GM18498 (cell line): ENCODE measurements at regions not wholly inside any gene's neighbourhood (a gene's known extent, or its start where the extent isn't known, plus 50 kb on each side); places are given as distances from the start of the nearest gene placed in this dataset.

ENCODE experiments used
- ATAC-seq: cut with Tn5 transposase; IDR thresholded peaks from one replicate; pipeline ENCODE4 v1.9.1; 2021; ENCODE audit warnings: mild to moderate bottlenecking, moderate library complexity; ENCODE audit not compliant: unreplicated experiment

- no peak for ATAC-seq
Observed at GRCh38 chr9:21561502-21561901, 79.4 kb upstream of the IFNE start.

DNA sequence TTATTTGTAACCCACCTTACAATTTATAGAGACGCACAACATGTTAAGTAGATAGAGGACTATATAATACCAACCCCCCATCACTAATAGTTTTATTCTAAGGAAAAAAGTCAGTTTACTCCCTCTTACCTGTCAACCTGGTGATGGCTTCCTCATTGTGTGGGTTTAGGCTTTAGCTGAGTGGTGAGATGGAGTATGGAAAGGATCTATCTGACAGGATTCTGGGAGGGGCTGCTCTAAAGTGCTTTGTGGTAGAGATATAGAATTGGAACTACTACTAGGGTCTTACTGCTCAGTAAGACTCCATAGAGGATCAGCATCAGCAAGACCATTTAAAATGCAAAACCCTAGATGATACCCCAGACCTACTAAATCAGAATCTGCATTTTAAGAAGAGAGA is 82.1 kb upstream of the IFNE start:
- no peak for ATAC-seq

- no peak for ATAC-seq
Observed at GRCh38 chr9:21565155-21565554, 83.0 kb upstream of the IFNE start.

- no peak for ATAC-seq
Observed at GRCh38 chr9:21567926-21568325, 85.8 kb upstream of the IFNE start.

GRCh38 chr9:21568484-21568883 is 86.4 kb upstream of the IFNE start:
- ATAC-seq, result no peak

DNA sequence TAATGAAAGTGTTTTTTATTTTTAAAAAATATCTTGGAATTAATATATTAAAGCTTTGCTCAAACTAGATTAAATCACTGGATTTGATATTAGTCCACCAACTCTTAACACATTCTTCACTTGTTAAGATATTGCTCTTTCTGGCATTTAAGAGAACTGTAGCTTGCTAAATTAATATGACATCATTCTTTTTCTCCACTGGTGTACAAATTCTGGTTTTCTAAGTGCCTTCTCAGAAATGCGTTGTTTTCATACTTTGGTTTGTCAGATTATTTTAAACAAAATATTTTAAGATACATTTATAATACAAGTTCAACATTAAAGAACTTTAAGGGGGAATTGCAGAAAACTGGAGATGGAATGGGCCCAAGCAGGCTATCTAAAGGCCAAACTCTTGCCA is 87.6 kb upstream of the IFNE start:
- no peak for ATAC-seq

- ATAC-seq, result no peak
Observed at GRCh38 chr9:21570643-21571275, 88.6 kb upstream of the IFNE start.

DNA sequence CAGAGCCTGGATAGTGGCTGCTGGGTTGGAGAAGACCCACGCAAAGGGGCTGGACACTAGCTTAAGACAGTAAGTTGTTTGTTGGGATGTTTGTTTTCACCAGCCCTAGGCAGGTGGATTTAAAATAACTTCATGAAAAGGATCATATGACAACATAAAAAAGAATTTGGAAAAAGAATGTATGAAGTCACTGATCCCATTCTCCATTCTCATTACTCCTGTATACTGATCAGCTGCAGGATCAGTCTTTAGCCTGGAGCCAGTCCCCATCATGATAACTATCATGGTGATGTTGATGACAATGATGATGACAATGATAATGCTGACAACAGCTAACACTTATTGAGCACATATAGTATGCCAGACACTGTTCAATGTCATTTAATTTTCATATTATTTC is 92.1 kb upstream of the IFNE start:
- ATAC-seq, result no peak

- peak; percentile 78 for ATAC-seq
Observed at GRCh38 chr9:21576331-21577189, 94.4 kb upstream of the IFNE start.

GRCh38 chr9:21579247-21579671 is 97.1 kb upstream of the IFNE start:
- no peak for ATAC-seq

GRCh38 chr9:21579743-21580142 is 97.6 kb upstream of the IFNE start:
- ATAC-seq, result no peak

DNA sequence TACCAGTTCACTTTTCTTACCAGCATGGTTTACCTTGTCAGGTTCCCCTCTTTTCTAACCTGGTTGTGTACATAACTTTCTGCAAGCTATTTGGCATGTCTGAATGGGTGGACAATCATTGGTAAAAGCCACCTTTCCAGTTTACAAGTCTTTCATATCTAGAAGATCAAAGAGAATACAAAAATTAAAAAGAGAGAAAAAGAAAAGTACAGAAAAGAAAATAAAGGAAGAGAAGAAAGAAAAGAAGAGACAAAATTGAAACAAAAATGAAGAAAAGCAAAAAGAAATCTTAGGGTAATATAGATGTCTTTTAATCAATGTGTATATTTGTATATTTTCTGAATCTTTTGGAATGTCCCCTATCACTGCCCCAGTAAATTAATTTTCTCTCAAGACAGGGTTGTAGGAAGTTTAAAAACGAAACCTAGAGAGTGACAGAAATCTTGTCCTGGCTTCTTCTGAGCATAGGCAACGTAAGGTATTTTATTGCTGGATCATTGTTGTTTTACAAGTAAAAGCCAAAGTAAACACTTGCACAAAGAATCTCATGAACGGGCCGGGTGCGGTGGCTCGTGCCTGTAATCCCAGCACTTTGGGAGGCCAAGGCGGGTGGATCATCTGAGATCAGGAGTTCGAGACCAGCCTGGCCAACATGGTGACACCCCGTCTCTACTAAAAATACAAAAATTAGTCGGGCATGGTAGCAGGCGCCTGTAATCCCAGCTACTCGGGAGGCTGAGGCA is 98.7 kb upstream of the IFNE start:
- ATAC-seq, result no peak

DNA sequence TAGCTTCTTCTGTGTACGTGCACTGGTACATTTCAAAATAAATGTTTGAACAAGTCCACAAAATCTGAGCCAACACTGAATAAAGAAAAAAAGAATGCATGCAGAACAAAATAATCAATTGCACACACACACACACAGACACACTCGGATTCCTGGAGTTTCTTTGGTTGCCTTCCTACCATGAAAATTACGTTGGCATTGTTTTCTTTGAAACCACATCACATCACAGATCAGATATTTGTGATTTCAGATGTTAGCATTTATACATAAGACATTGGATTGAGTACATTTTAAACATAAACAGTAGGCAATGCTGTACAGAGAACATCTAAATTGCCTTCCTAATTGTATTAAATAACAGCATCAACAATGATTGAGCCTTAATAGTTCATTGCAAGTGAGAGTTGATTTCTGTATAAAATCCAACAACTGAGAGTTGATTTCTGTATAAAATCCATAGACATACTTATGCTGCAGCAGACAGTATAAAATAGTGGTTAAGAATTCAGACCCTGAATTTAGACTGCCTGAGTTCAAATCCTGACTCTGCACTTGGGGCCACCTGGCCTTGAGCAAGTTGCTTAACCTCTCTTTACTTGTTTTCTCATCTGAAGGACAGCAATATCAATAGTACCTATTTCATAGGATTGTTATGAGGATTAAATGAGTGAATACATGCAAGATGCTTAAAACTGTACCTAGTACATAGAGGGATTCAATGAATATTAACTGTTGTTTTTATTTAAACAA is 101.7 kb upstream of the IFNE start:
- no peak for ATAC-seq

- no peak for ATAC-seq
Observed at GRCh38 chr9:21584890-21585289, 102.8 kb upstream of the IFNE start.

DNA sequence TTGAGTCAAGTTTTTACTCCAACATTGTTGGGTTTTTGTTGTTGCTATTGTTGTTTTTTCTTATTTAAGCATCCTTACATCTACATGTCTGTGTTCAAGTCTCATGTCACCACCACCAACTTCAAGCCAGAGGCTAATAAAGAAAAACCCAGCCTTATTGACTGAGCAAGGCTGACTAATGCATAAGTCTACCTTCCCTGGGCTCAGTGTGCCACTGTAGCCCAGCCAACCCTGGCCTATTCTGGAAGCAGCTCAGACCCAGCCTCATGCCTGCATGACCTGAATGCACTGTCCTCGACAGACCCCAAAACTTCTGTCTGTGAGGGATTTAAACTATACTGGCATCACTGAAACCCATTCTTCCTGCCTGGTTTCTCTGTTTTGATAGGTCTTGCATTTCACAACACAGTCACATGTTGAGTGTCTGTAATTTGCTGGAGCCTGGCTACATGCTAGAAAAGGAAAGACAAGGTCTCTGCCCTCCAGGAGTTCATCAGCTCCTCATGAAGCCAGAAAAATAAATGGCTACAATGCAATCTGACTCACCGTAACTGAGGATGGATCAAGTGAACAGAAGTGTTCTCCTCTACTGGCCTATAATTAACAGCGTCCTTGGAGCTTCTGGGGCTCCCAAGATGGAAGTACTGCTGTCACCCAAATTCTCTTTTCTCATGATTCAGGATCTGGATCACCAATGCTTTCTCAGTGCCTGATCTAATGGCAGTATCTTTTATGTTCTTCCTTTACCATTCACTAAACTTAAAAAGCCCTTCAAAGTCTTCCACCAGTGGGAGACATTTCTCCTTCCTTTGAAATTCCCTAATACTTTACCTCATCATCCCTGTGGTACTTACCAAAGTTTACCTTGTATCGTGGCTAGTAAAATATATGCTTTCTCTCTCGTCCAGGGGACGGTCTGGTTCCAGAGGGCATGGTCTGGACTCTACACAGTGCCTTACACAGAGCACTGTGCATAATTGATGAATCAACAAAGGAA is 103.9 kb upstream of the IFNE start:
- no peak for ATAC-seq

- ATAC-seq, result no peak
Observed at GRCh38 chr9:21589344-21590056, 107.4 kb upstream of the IFNE start.

DNA sequence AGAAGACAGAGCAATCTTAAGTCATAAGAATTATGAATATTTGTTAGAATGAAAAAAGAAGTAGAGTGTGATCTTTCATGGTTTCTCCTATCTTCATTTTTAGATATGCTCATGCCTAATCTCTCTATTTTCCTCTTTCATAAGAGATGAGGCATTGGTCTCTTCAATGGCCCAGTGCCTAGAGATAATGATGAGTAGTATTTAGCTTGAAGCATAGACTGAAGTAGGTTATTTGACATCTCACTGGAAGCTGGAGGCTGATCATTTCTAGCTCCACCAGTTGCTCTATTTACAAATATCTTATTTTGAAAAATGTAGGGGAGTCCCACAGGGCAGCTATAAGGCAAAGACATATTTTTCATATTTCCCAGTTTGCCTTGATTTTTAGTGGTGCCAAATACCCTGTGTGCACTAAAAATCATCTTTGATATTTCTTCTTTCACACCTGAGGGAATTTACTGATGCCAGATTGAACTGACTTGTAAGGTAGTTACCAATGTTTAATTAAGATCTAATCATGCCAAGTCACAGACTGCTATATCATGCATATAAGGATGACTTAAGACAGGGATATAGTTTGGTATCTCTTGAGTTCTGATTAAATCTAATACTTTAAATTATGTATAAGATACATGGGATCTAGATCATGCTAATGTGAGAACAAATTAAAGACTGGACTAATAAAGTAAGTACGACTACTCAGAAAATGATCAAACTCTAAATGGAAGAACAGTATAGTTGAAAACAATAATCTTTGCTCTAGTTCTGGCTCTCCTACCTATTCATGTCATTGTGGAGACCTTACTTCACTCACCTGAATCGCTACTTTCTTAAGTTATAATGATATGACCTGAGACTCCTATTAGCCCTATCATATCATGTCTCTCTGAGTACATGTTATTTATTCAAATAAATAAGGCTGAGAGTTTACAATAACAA is 108.2 kb upstream of the IFNE start:
- ATAC-seq, result no peak
